Suppressor macrophage treated with lipopolysaccharide for 4 hours (primary cell): ENCODE measurements at regions not wholly inside any gene's neighbourhood (a gene's known extent, or its start where the extent isn't known, plus 50 kb on each side); places are given as distances from the start of the nearest gene placed in this dataset.
"Not testable (repeated sequence)": the region's sequence is repeated elsewhere in the genome, so short reads cannot be mapped to it uniquely, and the experiment has no call there.

Source experiments
- DNase-seq: peaks from one replicate; pipeline ENCODE4 v3.0.0-alpha.2; 2020

DNA sequence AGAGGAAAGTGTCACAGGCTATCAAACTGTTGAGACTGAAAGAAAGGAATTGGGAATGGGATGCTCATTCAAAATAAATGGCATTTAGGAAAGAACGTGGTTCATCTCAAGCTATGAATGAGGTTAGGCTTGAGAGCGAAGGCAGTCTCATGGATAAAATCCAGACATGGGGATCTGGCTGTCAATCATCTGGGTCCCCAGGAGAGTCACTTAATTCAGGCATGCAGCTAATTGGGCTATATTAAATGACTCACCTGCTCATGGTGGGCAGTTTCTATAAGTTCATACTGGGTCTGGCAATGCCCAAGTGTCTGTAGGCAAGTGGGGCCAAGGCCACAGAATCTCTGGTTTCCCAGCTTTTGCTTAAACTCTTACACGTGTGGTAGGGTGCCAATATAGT is 286.5 kb upstream of the SEMA6A start:
- no peak for DNase-seq

DNA sequence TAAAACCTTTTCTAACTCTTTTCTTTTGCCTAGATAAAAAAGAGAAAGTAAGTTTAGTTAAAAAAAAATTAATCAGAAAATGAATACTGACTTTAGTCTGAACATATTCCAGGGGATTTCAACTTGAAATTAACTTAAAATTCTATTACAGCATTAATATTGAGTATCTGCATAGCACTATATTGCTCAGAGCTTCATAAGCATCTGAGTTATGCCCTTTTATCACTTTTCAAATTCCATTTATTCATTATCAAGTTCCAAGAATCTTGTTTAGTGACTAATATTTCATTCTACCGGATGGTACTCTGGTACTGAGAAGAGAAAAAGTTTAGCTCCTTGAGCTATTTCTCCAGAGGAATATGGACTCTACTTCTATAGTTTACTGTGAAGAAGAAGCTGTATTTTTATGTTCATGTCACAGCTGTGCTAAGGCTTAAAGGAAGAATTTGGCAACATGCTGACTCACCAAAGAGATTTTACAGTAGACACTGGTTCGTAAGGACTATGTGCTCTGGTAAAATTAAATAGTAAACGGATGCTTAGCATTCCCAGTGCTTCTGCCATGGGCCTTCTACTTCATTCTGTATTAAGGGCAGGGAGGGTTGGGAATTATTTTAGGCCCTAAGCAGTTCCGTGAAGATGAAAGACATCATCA is 285.2 kb upstream of the SEMA6A start:
- no peak for DNase-seq

DNA sequence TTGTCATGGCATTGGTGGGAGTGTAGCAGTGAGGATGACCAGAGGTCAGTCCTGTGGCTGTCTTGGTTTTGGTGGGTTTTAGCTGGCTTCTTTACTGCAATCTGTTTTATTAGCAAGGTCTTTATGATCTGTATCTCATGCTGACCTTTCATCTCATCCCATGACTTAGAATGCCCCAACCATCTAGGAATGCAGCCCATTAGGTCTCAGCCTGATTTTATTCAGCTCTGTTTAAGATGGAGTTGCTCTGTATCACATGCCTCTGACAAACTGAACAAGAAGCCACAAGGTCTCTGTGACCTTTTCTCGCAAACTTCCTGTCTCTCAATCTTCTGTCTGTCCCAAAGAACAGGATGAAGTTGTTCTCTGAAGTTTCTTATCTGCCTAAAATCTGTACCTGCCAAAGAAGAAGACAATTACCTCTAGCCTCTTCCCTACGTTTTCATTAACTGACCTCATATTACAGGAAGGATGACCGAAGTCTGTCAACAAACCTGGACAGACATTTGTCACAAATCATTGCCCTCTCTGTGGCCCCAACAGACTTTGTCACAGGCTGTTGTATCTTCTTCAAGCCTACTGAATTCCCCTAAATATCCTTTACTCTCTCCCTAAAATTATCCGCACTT is 284.2 kb upstream of the SEMA6A start:
- DNase-seq = no peak

DNA sequence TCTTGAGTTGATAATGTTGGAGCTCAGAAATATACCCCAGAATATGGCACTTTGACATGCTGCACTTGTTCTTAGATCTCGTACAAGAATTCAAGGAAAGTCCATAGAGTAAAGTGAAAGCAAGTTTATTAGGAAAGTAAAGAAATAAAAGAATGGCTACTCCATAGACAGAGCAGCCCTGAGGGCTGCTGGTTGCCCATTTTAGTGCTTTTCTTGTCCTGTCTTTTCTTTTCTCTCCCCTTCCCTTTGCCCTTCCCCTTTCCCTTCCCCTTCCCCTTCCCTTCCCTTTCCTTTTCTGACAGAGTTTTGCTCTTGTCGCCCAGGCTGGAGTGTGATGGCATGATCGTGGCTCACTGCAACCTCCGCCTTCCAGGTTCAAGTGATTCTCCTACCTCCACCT is 283.4 kb upstream of the SEMA6A start:
- DNase-seq = not testable (repeated sequence)

DNA sequence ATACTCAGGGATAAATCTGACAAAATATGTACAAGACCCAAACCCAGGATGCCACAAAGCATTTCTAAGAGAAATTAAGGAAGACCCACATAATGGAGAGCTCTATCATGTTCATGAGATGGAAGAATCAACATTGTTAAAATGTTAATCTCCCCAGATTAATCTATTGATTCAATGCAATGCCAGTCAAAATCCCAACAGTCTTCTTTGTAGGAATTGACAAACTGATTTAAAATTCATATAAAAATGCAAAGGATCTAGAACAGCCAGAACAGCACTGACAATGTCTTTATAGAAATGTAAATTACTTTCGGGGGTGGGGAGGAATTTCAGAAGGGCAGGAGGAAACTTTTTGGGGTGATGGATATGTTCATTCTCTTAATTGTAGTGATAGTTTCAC is 281.6 kb upstream of the SEMA6A start:
- DNase-seq = no peak

DNA sequence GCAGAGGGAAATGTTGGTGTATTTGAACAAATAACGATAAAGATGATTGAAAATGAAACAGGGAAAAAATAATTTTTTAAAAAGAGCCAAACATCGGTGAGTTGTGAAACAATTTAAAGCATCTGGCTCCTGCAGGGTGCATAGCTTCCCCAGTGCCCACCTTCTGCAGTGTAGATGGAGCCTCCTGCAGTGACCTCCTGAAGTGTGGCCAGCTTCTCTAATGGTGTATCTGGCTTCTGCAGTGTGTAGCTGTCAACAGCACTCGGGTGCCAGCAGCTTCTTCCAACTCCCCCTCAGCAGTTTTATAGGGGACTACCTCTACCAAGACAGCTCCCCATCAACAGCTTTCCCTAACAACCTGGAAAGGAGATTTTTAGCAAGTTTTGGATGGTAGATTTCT is 279.4 kb upstream of the SEMA6A start:
- no peak for DNase-seq

DNA sequence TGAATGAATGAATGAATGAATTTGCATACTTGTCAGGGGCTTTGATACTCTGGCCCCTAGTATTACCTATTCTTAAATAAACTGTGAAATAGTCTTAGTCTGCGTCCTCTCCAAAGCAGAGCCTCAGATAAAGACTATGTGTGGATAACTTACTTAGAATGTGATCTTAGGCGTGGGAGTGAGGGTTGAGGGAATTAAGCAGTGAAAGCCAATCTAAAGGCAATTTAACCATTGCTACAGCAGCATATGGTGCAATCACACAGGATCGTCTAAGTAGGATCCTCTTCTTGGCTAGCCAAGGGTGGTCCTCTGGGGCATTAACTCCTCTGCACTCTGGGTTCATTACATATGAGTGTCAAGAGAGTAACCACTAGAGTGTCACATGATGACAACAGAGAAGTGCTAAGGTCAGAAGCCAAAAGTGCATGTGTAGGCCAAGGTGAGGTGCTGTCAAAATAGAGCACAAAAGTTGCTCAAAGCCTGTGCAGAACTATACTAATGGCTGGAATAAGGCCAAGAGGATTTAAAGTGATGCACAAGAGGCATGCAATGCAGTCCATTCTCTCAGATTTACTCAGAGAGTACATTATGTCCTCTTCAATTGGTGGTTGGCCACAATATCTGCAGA is 274.4 kb upstream of the SEMA6A start:
- no peak for DNase-seq

DNA sequence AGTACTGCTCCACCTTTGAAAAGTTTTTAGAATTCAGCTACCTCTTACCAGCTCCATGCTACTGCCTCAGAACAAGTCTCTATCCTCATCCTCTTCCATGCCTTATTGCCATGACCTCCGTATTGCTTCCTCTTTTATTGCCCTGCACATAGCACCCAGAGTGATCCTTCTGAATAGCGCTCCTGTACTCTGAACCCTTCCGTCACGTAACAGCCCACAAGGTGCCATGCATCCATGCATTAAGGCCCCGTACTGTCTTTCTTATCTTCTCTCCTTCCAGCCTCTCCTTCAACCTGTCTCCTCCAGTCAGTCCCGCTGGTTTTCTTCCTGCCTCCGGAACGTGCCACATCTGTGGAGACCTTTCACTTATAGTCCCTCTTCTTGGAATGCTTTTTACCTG is 273.3 kb upstream of the SEMA6A start:
- no peak for DNase-seq

DNA sequence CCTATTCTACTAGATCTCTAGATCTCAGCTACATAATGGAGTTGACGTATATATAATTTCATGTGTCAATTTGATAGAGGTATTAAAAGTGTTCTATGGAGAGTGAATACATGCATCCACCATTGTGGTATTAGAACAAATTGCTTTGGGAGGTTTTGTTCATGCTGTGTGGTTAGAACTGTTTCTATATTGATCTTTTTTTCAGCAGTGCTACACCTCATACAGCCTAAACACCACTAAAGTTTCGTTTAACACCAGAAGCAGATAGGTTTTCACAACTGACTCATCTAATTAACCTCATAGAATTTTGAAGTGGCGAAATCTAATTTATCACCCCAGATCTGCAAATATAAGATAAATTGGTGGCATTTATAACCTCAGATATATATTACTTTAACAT is 269.4 kb upstream of the SEMA6A start:
- DNase-seq = no peak

DNA sequence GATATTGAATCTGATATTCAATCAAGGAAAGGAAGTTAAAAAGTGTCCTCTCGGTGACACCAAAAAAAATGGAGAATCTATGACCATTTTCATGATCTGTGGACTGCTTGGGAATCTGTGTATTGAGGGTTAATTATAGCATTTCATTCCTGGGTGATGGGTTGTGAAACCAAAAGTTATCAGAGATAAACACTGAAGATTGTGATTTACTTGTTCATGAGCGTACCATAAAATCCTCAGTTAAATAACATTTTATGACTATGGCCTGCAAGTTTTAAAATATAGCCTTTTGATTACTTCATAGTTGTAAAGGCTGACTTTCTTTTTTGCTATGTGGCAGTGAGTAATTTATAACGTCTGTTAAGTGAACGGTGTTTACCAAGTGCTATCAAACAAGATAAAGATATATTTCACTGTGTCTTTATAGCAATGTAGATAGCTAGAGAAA is 267.9 kb upstream of the SEMA6A start:
- DNase-seq = no peak

DNA sequence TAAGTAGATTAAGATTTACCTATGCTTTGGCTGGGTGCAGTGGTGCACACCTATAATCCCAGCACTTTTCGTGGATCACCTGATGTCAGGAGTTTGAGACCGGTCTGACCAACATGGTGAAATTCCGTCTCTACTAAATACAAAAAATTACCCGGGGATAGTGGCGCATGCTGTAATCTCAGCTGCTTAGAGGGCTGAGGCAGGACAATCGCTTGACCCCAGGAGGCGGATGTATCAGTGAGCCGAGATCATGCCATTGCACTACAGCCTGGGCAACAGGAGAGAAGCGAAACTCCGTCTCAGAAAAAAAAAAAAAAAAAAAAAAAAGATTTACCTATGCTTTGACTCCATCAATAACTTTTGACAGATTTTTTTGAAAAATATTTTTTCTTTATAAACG is 267.1 kb upstream of the SEMA6A start:
- no peak for DNase-seq

DNA sequence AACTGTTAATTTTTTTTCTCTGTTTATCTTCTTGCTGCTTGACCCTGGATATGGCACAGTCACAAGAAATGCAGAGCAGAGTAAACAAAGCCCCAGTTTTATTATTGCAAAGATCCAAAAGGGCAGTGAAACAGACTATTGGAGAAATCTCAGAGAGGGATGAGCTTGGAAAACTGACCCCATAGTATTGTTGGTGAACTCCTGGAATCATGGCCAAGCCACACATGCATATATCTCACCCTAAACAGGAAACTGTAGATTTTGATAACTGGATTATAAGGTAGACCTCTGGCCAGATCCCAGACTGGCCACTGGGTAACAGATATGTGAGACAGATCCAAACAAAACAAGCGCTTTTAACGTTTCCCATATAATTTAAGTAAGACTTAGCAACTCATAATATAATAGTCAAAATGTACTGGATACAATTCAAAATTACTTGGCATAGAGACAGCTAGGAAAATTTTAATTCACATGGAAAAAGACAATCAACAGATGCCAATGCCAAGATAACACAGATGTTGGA is 263.5 kb upstream of the SEMA6A start:
- DNase-seq = no peak

DNA sequence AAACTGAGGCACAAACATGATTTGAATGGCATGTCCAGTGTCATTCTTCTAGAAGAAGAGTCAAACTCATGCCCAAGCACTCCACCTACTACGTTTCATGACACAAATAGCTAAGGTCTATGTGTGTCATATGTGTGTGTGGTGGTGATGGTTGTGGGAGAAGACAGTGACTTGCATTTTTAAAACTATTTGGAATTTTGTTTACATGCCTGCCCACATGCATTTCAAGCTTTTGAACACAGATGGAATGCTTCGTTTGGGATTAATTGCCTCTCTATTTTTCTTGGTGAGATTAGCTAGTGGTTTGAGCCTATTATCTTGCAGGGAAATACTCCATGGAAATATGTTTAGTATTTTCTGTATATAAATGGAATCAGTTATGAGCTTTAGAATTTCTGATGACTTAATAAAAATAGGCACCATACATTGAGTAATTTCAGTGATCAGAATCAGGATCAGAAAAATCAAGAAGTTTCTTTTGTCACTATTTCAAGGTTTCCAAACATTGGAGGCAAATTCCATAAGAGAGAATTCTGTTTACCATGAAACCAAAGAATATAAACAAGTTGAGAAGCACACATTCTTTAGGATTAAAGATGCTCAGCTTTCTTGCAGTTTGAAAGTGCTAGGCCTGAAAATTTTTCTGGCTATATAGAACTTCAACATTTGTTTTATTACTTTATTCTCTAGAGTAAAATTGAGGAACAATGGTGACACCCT is 260.3 kb upstream of the SEMA6A start:
- DNase-seq = no peak

DNA sequence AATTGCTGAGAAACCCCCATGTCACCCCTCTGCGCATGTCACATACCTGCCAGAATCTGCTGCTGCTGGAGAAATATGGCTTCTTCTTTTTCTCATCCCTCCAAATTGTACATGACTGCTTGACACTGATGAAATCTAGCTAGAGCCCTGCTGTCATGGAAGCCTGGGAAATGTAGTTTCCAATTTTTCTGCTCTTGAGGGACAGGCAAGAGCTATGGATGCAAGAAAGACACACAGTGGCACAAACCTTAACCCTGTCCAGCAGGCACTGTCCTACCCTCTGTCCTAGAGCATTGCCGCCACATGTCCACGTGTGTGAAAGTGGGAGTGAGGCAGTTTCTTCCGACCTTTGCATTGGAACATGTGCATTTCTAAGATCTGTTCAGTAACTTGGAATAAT is 255.5 kb upstream of the SEMA6A start:
- DNase-seq = no peak

DNA sequence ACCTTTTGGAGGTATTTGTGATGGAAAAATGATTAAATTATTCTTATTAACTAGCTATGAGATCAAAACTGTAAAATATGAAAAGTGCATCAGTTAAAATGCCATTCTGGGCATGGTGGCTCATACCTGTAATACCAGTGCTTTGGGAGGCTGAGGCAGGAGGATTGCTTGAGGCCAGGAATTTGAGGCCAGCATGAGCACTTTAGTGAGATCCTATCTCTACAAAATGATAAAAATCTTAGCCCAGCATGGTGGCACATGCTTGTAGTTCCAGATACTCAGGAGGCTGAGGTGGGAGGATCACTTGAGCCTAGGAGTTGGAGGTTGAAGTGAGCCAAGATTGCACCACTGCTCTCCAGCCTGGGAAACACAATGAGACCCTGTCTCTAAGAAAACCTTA is 252.5 kb upstream of the SEMA6A start:
- no peak for DNase-seq

DNA sequence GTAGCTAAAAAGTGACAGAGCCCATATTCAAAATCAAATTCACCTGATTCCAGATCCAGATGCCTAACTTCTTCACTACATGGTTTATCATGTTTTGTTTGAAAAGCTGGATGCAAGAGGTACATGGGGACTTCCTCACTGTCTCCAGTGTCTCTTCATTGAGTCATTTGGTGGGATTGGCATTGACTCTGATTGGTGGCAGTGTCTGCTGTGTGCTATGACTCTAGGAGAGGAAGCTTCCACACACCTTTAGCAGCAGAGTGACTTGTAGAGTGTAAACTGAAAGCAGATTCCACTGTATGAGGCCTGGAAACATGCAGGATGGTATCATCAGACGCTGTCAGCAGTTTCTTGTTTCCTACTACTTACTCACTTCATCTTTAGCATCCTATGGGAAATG is 250.9 kb upstream of the SEMA6A start:
- DNase-seq = no peak

DNA sequence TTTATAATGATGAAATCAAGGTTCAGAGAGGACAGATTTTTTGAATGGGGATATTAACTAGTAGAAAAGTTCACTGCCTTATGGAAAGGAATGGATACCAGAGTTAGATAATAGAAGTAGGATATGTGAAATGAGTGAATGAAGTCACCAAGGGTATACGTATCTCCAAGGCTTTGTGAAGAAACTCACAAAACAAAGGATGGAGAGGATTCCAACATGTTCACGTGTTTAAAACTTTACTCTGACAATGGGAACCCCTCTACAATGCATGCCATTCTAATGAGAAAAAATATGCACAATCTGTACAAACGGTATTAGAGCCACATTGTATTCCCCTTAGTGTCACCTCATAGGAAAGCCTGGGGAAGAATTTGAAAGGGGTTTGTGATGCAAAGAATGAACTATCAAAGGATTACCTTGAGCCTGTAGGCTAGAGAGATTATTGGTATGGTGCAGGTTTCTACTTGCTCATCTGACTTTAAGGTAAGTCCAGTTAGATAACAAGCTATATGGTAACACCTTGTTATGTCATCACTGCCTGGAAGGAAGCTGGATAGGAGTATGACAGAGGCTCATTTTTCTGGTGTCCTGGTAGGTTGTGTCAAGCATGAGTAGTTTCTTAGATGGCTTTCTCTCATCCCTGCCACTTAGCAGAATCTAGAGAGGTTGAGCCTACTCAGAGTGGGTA is 250.3 kb upstream of the SEMA6A start:
- DNase-seq = no peak

DNA sequence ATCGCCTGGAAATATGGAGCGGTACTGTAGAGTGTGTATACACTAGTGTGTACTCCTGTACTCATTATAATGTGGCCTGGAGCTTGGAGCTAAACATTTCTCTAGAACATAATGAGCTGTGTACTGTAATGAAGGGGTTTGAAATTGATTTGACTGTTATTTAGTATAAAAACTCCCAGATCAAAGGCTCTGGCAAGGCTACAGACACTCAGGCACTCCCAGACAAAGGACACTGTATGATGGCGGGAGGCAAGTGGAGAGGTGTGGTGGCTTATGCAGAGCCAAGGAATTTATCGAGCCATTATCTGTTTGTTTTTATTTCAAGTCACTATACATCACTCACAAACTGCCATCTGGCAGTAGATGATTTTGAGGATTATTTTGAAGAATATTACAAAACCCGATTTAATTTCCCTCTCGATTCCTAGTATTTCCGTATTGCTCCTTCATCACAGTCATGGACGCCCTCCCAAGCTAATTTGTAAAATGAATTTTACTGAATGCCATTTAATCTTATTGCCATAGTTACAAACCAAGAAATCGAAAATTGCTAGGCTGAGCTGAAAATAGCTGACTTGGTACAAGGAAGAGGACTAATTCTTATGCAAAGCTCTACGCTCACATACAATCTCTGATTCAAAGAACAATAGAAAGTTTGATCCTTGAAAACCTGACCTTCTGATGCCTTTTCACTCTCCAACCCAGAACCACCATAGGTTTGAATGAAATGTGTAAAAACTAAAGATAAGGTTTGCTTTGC is 240.2 kb upstream of the SEMA6A start:
- DNase-seq = no peak

DNA sequence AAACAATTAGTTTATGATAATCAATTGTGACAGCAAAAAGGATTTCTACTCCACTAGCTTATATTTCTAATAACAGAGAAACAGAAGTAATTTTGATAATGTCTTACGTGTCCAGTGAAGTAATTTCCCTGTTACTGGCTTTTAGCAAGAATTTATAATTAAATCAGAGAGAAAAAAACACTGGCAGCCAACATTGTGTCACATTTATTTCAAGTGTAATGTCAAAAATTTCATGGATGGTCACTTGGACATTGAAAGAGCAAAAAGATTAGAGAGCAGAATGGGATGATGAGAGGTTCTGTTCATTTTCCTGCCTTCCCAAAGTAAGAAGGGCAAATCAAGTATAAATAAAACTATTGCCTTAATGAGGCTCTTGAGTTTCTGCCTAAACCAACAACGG is 239.3 kb upstream of the SEMA6A start:
- DNase-seq = no peak

DNA sequence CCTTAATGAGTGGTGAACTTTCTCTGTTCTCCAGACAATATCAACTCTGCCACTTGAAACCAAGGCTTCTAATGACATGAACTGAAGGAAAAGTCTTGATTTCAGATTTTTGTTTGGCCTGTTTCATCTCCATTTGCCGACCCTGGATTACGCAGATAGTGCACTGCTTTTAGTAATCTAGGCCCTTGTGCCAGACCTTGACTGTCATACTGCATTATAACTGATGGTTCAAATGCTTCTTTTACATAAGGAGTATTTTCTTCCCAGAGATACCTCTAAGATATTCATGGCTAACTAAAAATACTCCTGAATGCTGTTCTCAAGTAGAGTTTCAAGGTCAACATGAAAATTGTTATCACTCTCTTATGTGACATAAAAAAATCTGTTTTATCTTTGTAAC is 238.7 kb upstream of the SEMA6A start:
- no peak for DNase-seq

DNA sequence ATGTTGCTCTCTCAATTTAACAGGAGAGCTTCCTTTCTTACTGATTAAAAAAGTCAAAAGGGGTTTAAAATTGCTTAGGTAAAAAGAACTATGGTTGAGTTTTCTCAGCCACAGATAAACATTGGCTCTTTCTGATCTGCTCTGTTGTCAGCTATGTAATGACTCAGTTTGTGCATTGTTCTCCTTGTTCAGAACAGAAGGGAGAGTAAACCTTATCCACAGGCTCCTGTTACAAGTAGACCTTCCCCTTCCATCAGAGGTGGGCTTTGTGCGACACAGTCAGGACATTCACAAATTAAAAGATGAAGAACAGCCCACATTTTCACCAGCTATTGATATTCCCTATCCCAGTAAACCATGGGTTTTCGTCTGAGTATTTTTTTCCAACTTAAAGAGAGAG is 236.3 kb upstream of the SEMA6A start:
- DNase-seq = no peak

DNA sequence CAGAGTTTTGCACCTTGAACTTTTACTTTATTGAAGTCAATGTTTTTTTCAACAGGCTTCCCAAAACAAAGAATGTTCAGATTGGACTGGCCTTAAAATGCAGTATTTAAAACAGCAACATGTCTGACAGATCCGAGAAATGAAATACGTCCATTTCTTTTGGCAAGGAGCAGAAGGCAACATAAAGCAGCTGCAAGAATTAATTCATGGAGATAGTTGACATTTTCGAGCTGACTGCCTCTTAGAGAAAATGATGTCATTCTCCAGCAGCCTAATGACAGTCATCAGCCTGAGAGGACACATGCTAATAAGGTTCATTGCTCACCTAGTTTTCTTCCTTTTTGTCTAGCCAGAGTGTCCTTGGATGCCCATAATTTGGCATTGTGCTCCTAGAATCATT is 232.2 kb upstream of the SEMA6A start:
- no peak for DNase-seq
